Hematopoietic multipotent progenitor cell (in vitro differentiated cells): ENCODE measurements at regions not wholly inside any gene's neighbourhood (a gene's known extent, or its start where the extent isn't known, plus 50 kb on each side); places are given as distances from the start of the nearest gene placed in this dataset.
"Not testable (repeated sequence)": the region's sequence is repeated elsewhere in the genome, so short reads cannot be mapped to it uniquely, and the experiment has no call there.

Source experiments
- DNase-seq, 3 donors: peaks; one replicate each; pipeline ENCODE4 v3.0.0-alpha.2; 2011 to 2015; ENCODE audit warnings: low read depth in 2 of 3, low spot score in 2 of 3

- DNase-seq, result no peak
Measured at GRCh38 chr5:94027145-94027544, 285.7 kb upstream of the POU5F2 start.

DNA sequence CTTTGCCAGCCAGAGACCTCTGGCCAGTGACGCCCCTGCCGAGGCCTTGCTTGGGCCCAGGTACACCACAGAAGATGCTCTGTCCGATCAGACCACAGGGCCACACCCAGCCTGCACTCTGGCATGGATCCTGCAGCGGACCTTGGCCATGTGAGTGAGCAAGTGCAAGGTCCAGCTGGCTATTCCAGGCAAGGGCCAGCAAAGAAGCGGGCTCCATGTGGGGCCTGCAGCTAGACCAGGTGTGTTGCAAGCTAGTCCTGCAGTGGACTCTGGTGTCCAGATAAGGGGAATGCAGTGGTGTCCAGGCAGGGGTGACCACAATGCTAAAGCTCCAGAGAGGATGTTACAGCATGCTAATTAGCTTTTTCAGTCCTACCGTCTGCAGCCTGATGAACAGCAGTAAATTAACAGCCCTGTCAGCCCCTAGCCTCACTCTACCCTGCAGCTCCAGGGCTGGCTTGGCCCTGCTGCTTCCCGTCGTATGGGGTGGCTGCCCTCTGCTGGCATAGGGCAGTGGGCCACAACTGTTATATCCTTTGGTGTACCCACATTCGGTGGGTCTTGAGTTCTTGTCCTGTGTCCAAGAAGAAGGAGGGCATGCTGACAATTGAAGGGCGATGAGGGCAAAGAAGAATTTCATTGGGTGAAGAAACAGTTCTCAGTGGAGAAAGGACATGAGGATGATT, 284.5 kb upstream of the POU5F2 start:
- no peak for DNase-seq

DNA sequence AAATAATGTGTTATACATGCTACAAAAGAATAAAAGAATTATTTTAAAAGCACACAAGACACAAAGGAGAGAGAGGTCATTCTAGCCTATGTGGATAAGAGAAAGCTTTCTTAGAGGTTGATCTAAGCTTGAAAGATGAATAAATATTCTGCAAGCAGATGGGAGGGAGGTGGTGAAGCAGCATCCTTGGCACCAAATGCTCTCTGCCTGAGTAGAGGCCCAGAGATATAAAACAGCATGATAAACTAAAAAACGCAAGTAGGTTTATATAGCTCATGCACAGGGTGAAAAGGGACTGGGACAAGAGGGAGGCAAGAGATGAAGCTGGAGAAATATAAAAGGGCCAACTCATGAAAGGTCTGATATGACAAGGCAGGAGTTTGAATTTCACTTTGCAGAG, 283.2 kb upstream of the POU5F2 start:
- no peak for DNase-seq

- no peak for DNase-seq
Measured at GRCh38 chr5:94024101-94024500, 282.7 kb upstream of the POU5F2 start.

DNA sequence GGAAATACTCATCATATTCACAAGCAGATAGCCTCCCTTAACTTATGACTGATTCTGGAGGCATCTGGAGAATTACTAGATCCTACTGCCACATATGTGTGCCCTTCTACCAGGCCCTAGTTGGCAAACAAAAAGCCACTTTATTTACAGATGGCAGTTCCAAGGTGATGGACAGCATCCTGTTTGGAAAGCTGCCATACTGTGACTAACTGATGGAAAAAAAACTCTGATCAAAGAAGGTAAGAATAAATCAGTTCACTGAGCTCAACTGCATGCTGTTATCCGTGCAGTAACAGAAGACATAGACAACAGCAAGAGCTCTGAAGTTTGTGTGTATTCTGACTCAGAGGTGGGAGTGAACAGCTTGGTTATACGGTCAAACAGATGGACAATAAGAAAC, 279.8 kb upstream of the POU5F2 start:
- DNase-seq, result no peak

GRCh38 chr5:94017579-94017978, 276.2 kb upstream of the POU5F2 start:
- no peak for DNase-seq

- no peak for DNase-seq
Measured at GRCh38 chr5:94010814-94011213, 269.4 kb upstream of the POU5F2 start.

- DNase-seq, result no peak
Measured at GRCh38 chr5:94009161-94009560, 267.8 kb upstream of the POU5F2 start.

DNA sequence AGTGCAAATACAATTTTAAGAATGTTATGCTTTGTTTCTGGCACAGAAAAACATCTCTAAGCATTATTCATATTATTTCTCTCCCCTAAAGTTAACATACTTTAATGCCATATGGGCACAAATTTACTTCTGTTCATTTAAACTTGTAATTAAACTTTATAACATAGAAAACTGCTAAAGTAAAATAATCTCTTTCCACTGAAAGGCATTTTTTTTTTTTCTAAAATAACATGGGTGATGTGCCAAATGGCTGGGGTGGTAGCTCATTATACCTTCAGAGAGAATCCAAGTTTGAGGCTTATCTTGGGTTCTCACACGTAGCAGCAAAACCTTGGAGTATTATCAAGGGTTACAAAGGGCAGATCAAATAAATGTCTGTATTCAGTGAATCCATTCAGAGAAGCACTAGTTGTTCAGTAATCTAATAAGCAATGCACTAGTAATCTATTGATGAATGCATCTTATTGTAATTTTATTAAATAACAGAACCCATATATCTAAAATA, 257.6 kb upstream of the POU5F2 start:
- DNase-seq, result no peak

DNA sequence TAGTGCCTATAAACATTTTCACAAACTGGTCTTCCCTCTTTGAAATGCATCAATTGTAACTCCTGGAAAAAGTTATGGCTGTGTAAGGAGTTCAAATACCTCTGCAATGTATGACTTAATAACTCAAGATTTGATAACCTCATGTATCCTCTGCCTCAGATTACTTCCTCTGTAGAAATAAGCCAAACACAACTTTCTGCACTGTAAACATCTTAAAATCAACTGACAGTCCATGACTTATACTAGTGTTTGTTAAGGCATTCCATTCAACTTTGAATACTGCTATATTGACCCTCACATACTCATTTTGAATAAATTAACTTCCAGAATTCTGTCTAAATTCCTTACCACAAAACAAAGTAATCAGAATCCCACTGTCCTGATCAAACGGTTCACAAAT, 256.2 kb upstream of the POU5F2 start:
- no peak for DNase-seq

- DNase-seq, result no peak
Measured at GRCh38 chr5:93995126-93995621, 253.8 kb upstream of the POU5F2 start.

DNA sequence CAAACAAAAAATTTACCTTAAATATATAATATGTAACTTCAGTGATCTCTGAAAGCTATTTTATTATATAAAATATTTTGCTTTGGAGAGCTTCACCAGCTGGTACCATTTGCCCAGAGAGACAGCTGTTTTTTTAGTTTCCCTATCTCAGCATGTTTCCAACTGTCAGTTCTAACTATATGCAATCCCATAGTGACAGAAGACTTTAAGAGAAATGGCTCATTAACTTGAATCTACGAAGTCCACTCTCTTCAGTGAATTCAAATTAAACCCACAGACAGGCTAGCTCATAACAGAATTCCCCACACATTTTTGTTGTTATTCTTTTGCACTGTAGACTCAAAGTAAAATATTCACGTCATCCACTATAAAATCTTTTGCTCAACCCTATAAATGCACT, 251.8 kb upstream of the POU5F2 start:
- DNase-seq, result no peak

- DNase-seq, result no peak
Measured at GRCh38 chr5:93990504-93991070, 249.2 kb upstream of the POU5F2 start.

GRCh38 chr5:93985940-93986570, 244.7 kb upstream of the POU5F2 start:
- not testable (repeated sequence) for DNase-seq

- no peak for DNase-seq
Measured at GRCh38 chr5:93978222-93978621, 236.8 kb upstream of the POU5F2 start.

DNA sequence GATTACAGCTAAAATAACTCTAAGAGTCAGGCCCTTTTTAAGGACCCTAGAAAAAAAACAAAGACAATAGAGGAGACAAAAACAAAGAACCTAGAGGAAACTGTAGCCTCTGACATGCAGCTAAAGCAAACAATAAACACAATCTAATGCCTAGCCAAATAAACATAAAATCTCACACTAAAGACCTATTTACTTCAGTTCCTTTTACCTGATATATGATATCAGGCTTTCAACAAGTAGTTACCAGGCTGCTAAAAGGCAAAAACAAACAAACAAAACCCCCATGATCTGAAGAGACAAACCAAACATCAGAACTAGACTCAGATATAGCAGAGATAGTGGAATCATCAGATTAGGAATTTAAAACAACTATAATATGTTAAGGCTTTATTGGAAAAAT, 226.5 kb upstream of the POU5F2 start:
- DNase-seq, result no peak

DNA sequence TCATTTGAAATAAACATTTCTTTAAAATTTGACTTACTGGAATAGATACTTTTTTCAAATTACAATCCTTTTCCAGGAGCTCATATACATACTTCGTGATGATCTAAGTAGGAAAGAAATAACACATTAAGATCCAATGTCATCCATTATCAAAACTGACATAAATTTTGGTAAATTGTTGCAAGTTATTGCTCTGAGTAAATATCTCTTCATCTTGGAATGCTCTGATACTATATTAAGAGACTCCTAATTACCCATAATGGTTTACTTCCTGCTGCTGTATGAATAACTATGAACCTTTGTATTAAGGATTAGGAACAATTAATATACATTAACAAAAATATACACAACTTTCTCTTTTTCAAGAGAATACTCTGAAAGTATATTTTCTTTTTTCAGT, 223.0 kb upstream of the POU5F2 start:
- DNase-seq, result no peak

- no peak for DNase-seq
Measured at GRCh38 chr5:93960042-93960441, 218.6 kb upstream of the POU5F2 start.

DNA sequence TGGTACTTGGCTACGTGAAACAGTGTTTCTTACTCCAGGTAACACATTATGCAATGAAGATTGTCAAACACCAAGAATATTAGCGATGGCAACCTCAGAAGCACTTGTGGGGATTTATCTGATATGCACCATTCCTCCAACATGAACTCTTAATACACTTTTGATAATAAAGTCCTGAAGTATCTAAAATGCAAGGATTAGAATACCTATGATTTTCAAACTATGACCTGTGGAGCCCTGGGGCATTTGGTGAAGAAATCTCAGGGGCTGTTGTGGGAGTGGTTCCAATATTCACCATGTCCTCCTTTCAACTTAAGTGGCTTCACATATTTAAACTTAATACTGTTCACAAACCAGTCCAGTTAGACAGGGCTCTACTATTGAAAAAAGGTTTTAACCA, 214.6 kb upstream of the POU5F2 start:
- DNase-seq, result no peak

DNA sequence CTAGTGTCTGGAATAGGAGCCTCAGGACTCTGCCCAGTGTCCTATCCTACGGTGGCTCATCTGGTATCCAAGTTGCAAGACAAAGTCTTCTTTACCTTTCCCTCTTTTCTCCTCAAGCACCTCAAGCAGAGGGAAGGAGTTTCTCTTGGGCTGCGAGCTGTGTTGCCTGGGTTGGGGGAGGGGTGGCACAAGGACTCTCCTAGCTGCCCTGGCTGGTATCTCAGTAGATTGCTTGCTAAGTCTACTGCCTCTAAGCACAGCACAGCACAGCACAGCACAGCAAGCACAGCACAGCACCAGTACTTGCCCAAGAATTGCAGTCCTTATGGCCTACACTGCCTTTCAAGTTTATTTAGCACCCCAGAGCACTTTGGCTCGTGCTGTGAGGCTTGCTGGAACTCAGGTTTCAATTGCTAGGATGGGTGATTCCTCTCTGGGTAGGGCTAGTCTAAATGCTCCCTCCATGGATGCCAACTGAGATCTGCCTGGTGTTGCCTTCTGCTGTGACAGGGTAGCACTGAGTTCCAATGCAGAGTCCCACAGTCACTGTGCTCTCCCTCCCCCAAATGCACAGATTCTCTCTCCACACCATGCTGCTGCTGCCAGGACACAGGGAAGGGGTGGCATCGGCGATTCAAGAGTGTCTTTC, 213.1 kb upstream of the POU5F2 start:
- no peak for DNase-seq

DNA sequence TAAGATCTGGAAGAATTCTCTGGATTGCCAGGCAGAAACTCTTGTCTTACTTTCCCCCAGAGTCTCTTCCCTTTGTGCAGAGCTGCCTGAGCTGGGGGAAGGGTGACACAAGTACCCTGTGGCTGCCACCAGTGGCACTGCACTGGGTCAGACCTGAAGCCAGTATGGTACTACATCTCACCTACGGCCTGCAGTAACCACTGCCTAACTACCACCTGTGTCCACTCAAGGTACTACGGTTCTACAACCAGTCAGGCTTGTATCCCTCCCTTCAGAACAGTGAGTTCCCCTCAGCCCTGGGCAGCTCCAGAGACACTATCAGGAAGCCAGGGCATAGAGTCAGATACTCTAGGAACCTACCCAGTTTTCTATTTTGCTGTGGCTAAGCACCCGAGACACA, 212.0 kb upstream of the POU5F2 start:
- no peak for DNase-seq

DNA sequence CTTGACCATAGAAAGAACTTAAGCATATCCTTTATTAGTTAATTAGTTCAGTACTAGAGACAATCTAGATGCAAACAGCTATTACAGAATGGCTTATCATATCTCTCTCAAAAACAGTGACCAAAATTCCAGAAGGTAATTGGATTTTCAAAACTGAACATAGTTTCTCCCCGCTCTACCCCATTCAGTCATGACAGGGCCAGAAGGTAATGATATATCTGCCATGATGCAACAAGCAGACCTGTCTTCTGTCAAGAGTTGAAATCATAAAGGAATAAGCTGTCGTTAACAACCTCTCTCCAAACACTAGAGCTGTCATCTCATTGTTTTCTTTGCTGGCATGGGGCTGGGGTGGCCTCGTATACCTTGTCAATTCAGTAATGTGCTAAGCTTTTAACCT, 200.5 kb upstream of the POU5F2 start:
- DNase-seq, result no peak
